KMS-11 (cell line): ENCODE measurements at regions not wholly inside any gene's neighbourhood (a gene's known extent, or its start where the extent isn't known, plus 50 kb on each side); places are given as distances from the start of the nearest gene placed in this dataset.

ENCODE experiments used
- H2AFZ ChIP-seq: fragments of 200-600 bp; sonication (generic); 2 replicates; pipeline ENCODE4 v1.6.1; 2016; ENCODE audit warnings: antibody characterized with exemption, mixed run types, low read depth
- H3K27ac ChIP-seq: fragments of 200-600 bp; sonication (generic); 2 replicates; pipeline ENCODE4 v1.6.1; 2016; ENCODE audit warnings: mild to moderate bottlenecking, mixed run types
- H3K27me3 ChIP-seq: fragments of 200-600 bp; sonication (generic); 2 replicates; pipeline ENCODE4 v1.6.1; 2017; ENCODE audit warnings: mild to moderate bottlenecking, low read depth, mixed run types, moderate library complexity; ENCODE audit not compliant: insufficient read depth
- H3K36me3 ChIP-seq: fragments of 200-600 bp; sonication (generic); 2 replicates; pipeline ENCODE4 v1.6.1; 2017; ENCODE audit warnings: mild to moderate bottlenecking, mixed run types; ENCODE audit not compliant: insufficient read depth
- H3K4me1 ChIP-seq: fragments of 200-600 bp; sonication (generic); 2 replicates; pipeline ENCODE4 v1.6.1; 2016; ENCODE audit warnings: mild to moderate bottlenecking, low read depth, mixed run types; ENCODE audit not compliant: poor library complexity, severe bottlenecking
- H3K4me2 ChIP-seq: fragments of 200-600 bp; sonication (generic); 2 replicates; pipeline ENCODE4 v1.7.0; 2016; ENCODE audit warnings: mild to moderate bottlenecking, mixed run types
- H3K4me3 ChIP-seq: fragments of 200-600 bp; sonication (generic); IDR thresholded peaks from 2 replicates; pipeline ENCODE4 v1.6.1; 2017; ENCODE audit warnings: low read depth, low read length, mixed read lengths; ENCODE audit not compliant: insufficient read depth
- H3K79me2 ChIP-seq: fragments of 200-600 bp; sonication (generic); 2 replicates; pipeline ENCODE4 v1.6.1; 2016; ENCODE audit warnings: low read depth, mixed run types; ENCODE audit not compliant: insufficient read depth
- H3K9ac ChIP-seq: fragments of 200-600 bp; sonication (generic); 2 replicates; pipeline ENCODE4 v1.6.1; 2016; ENCODE audit warnings: mild to moderate bottlenecking, mixed run types
- H4K20me1 ChIP-seq: fragments of 200-600 bp; sonication (generic); 2 replicates; pipeline ENCODE4 v1.6.1; 2016; ENCODE audit warnings: mild to moderate bottlenecking, mixed run types; ENCODE audit not compliant: insufficient read depth
- TF ChIP-seq, protein P1 (sequence below): fragments of 200-600 bp; sonication (generic); conservative IDR thresholded peaks from 2 replicates; pipeline ENCODE4 v1.6.1; 2017; ENCODE audit warnings: low read depth, mild to moderate bottlenecking, antibody characterized with exemption, low read length, moderate library complexity, mixed read lengths

DNA sequence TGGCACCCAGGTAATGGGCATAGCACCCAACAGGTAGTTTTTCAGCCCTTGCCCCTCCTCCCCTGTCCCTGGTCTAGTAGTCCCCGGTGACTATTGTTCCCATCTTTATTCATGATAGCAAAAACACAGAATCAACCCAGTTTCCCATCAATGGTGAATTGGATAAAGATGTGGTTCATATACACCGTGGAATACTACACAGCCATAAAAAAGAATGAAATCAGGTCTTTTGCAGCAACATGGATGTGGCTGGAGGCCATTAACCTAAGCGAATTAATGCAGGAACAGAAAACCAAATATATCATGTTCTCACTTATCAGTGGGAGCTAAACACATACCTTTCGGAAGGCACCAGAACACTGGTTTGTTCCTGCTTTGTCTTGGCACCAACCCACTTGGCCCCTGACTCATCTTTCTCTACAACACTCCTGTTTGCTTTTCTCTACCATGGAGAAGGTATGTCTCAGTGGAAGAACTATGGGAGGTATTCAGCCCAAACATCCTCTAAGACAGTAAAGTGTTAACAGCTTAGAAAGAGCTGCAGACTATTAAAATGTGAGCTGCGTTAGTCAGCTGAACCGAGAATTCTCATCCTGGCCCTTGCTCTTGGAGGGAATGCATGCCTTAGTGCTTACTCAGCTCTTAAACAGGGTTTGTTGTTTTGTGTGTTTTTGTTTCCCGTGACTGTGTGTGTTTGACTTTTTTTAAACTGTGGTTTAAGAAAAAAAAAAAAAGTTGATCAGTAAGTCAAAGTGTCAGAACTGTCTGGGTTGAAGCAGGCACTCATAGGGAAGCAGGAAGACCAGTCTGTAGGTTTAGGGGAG, 203.0 kb downstream of the TOMM20 start:
- Histone ChIP-seq H3K9ac (peak overlapping the region; percentile 84), H4K20me1 (no peaks in the 10 kb centered on the region), H3K27ac (peak overlapping the region; percentile 94), H3K4me2 (peak overlapping the region; percentile 94), H2AFZ (peak overlapping the region; percentile 74), H3K4me1 (peaks cover 34% of the 10 kb centered on the region), H3K4me3 (peak overlapping the region; percentile 62), H3K27me3 (no peaks in the 10 kb centered on the region), H3K79me2 (no peaks in the 10 kb centered on the region), H3K36me3 (no peaks in the 10 kb centered on the region)
- TF ChIP-seq, protein P1, sequence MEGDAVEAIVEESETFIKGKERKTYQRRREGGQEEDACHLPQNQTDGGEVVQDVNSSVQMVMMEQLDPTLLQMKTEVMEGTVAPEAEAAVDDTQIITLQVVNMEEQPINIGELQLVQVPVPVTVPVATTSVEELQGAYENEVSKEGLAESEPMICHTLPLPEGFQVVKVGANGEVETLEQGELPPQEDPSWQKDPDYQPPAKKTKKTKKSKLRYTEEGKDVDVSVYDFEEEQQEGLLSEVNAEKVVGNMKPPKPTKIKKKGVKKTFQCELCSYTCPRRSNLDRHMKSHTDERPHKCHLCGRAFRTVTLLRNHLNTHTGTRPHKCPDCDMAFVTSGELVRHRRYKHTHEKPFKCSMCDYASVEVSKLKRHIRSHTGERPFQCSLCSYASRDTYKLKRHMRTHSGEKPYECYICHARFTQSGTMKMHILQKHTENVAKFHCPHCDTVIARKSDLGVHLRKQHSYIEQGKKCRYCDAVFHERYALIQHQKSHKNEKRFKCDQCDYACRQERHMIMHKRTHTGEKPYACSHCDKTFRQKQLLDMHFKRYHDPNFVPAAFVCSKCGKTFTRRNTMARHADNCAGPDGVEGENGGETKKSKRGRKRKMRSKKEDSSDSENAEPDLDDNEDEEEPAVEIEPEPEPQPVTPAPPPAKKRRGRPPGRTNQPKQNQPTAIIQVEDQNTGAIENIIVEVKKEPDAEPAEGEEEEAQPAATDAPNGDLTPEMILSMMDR = no peak

DNA sequence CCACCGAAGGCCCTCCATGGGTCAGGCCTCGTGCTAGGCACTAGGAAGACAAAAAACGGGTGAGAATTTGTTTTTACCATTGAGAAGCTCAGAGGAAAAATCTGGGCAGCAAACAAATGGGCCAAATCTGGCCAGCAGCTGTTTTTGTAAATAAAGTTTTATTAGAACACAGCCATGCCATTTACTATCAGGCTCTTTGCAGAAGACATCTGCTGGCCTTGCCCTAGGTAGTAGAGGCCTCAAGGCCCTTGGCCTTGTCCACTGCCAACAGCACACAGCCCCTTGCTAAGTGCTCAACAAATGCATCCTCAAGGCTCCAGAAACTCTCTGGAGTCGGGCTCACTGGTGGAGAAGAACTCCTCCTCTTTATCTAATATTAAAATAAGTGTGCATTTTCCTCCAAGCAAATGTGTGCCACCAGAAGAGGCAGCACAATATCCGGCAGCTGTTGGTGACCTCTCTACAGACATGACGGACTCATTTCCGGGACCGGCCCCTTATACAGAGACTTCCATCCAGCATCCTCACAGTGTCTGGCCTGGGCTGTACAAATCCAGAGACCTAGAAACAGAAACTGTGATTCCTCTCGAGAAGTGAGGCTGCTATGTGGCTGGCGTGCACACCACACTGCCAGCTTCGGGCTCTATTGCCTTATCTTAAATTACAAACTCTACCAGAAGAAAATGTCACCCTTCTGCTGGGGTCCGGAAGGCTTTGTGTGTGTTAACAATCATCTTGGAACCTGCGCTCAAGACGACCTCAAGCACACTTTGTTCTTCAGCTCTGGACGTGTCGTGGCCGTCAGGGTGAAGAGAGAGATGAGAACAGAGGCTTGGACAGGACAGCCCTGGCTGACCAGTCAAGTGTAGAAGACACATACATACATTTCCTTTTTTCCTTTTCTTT, 203.9 kb downstream of the TOMM20 start:
- H3K27ac ChIP-seq = no peak overlapping the region
- H3K27me3 ChIP-seq = no peaks in the 10 kb centered on the region
- no peak overlapping the region for H3K9ac ChIP-seq
- no peak overlapping the region for H3K4me3 ChIP-seq
- no peaks in the 10 kb centered on the region for H3K36me3 ChIP-seq
- TF ChIP-seq, protein P1 = no peak
- no peak overlapping the region for H2AFZ ChIP-seq
- no peak overlapping the region for H3K4me2 ChIP-seq
- no peaks in the 10 kb centered on the region for H4K20me1 ChIP-seq
- H3K4me1 ChIP-seq = peaks cover 34% of the 10 kb centered on the region
- H3K79me2 ChIP-seq = no peaks in the 10 kb centered on the region

DNA sequence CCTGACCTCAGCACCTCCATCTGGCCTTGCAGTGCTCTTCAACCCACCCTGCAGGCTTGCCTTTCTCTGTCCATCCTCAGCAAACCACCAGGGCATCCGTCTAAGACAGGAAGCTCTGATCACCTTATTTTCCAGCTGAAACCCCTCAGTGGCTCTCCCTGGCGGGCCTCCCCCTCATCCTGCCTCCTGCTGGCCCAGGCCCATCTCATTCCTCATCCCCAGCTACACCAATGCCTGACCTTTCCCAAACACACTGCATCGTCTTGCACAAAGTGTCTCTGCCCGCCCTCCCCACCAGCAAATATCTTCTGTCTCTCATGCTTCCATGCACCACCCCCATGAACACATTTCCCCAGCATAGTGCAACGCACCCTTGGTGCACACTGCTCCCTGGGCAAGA, 205.0 kb downstream of the TOMM20 start:
- Histone ChIP-seq H3K27me3 (no peaks in the 10 kb centered on the region), H3K4me3 (no peak overlapping the region), H3K27ac (no peak overlapping the region), H3K4me2 (no peak overlapping the region), H3K4me1 (peaks cover 34% of the 10 kb centered on the region), H2AFZ (no peak overlapping the region), H3K9ac (no peak overlapping the region), H3K36me3 (no peaks in the 10 kb centered on the region), H4K20me1 (no peaks in the 10 kb centered on the region), H3K79me2 (no peaks in the 10 kb centered on the region)
- TF ChIP-seq, protein P1 = no peak

DNA sequence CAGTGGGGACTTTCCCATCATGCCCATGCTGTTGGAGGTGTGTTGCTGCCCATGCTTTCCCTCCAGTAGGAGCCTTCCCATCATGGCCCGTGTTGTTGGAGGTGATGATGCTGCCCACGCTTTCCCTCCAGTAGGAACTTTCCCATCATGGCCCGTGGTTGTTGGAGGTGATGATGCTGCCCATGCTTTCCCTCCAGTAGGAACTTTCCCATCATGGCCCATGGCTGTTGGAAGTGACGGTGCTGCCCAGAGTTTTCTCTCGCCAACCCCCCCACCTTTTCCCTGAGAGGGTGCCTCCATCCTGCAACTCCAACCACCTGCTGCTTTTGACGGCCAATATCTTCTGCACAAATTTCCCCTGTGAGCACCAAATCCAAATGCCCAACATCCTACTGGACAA, 205.7 kb downstream of the TOMM20 start:
- Histone ChIP-seq H4K20me1 (no peaks in the 10 kb centered on the region), H3K36me3 (no peaks in the 10 kb centered on the region), H3K27me3 (no peaks in the 10 kb centered on the region), H2AFZ (no peak overlapping the region), H3K4me2 (no peak overlapping the region), H3K9ac (no peak overlapping the region), H3K4me3 (no peak overlapping the region), H3K4me1 (peaks cover 28% of the 10 kb centered on the region), H3K27ac (no peak overlapping the region), H3K79me2 (no peaks in the 10 kb centered on the region)
- TF ChIP-seq, protein P1 = no peak
